BJ (cell line): ENCODE measurements at regions not wholly inside any gene's neighbourhood (a gene's known extent, or its start where the extent isn't known, plus 50 kb on each side); places are given as distances from the start of the nearest gene placed in this dataset.

Source experiments
- CTCF ChIA-PET: fragments of 350-600 bp; formaldehyde crosslinking; extraction: SDS; loops from one replicate; lab custom pipeline; 2021; ENCODE audit warnings: antibody characterized with exemption, inconsistent platforms; lab: Yijun Ruan, JAX
- POLR2A ChIA-PET: fragments of 300-600 bp; sonication (Branson Sonifier 250); formaldehyde crosslinking; extraction: SDS; loops from one replicate; lab custom pipeline; 2021; ENCODE audit warnings: antibody characterized with exemption; lab: Charles Lee
- DNase-seq: peaks from one replicate; pipeline ENCODE4 v3.0.0-alpha.2; 2011; ENCODE audit warnings: low read depth
- H3K27me3 ChIP-seq: 2 replicates; pipeline ENCODE4 v1.6.0; 2011; ENCODE audit warnings: low read length; ENCODE audit not compliant: control insufficient read depth, insufficient read depth
- H3K36me3 ChIP-seq: 2 replicates; pipeline ENCODE4 v1.5.1; 2011; ENCODE audit warnings: low read length; ENCODE audit not compliant: control insufficient read depth, insufficient read depth
- H3K4me3 ChIP-seq: 2 replicates; pipeline ENCODE4 v1.5.1; 2011; ENCODE audit warnings: low read depth, mild to moderate bottlenecking, control low read depth, low read length
- CTCF ChIP-seq: IDR thresholded peaks from 2 replicates; pipeline ENCODE4 v1.5.1; 2011; ENCODE audit warnings: low read depth, mild to moderate bottlenecking, control low read depth, inconsistent platforms, low read length, moderate library complexity; ENCODE audit not compliant: insufficient read depth

- ChIA-PET POLR2A (no interaction called here), CTCF (no interaction called here)
- Histone ChIP-seq H3K4me3 (no peak overlapping the region), H3K36me3 (no peaks in the 10 kb centered on the region), H3K27me3 (no peaks in the 10 kb centered on the region)
- DNase-seq = no peak
- TF ChIP-seq CTCF = no peak
Measured at GRCh38 chr10:121179006-121179405, 327.8 kb downstream of the WDR11 start.

- Histone ChIP-seq H3K4me3 (no peak overlapping the region), H3K36me3 (no peaks in the 10 kb centered on the region), H3K27me3 (no peaks in the 10 kb centered on the region)
- no peak for TF ChIP-seq CTCF
- no peak for DNase-seq
- ChIA-PET POLR2A (no interaction called here), CTCF (no interaction called here)
Measured at GRCh38 chr10:121182219-121182618, 331.1 kb downstream of the WDR11 start.

- no peak for TF ChIP-seq CTCF
- no peaks in the 10 kb centered on the region for H3K36me3 ChIP-seq
- H3K4me3 ChIP-seq = no peak overlapping the region
- POLR2A ChIA-PET = no interaction called here
- CTCF ChIA-PET = no interaction called here
- no peak for DNase-seq
- H3K27me3 ChIP-seq = no peaks in the 10 kb centered on the region
Measured at GRCh38 chr10:121183236-121183635, 332.1 kb downstream of the WDR11 start.

- Histone ChIP-seq H3K27me3 (no peaks in the 10 kb centered on the region), H3K4me3 (no peak overlapping the region), H3K36me3 (no peaks in the 10 kb centered on the region)
- POLR2A ChIA-PET = no interaction called here
- no peak for TF ChIP-seq CTCF
- CTCF ChIA-PET = no interaction called here
- no peak for DNase-seq
Measured at GRCh38 chr10:121183707-121184106, 332.5 kb downstream of the WDR11 start.

GRCh38 chr10:121185816-121186455 lies 334.8 kb downstream of the WDR11 start:
- ChIA-PET POLR2A (no interaction called here), CTCF (no interaction called here)
- H3K4me3 ChIP-seq = no peak overlapping the region
- no peak for TF ChIP-seq CTCF
- no peak for DNase-seq
- H3K27me3 ChIP-seq = no peaks in the 10 kb centered on the region
- no peaks in the 10 kb centered on the region for H3K36me3 ChIP-seq
